WTC11 (cell line): ENCODE measurements at regions not wholly inside any gene's neighbourhood (a gene's known extent, or its start where the extent isn't known, plus 50 kb on each side); places are given as distances from the start of the nearest gene placed in this dataset.

Experiments used
- CREB1 ChIP-seq: sonication (generic); formaldehyde crosslinking; IDR thresholded peaks from 2 replicates; pipeline ENCODE4 v1.8.0; 2023; ENCODE audit warnings: mild to moderate bottlenecking, missing genetic modification reagents
- FOXJ3 ChIP-seq: sonication (generic); formaldehyde crosslinking; IDR thresholded peaks from 2 replicates; pipeline ENCODE4 v1.9.0; 2021; ENCODE audit warnings: missing genetic modification reagents, mild to moderate bottlenecking, borderline replicate concordance
- FOXP1 ChIP-seq: sonication (generic); formaldehyde crosslinking; IDR thresholded peaks from 2 replicates; pipeline ENCODE4 v1.8.0; 2022; ENCODE audit warnings: missing genetic modification reagents, mild to moderate bottlenecking, moderate library complexity, borderline replicate concordance
- IRF2 ChIP-seq: sonication (generic); formaldehyde crosslinking; IDR thresholded peaks from 2 replicates; pipeline ENCODE4 v1.8.0; 2022; ENCODE audit warnings: low read depth, missing genetic modification reagents, borderline replicate concordance
- ZNF121 ChIP-seq: sonication (generic); formaldehyde crosslinking; IDR thresholded peaks from 2 replicates; pipeline ENCODE4 v1.8.0; 2023; ENCODE audit warnings: missing genetic modification reagents
- TF ChIP-seq, protein P1 (sequence below): fragments of 200-600 bp; IDR thresholded peaks from 2 replicates; pipeline ENCODE4 v1.8.0; 2022; ENCODE audit warnings: antibody characterized with exemption
- TF ChIP-seq, protein P2 (sequence below): sonication (generic); formaldehyde crosslinking; IDR thresholded peaks from 2 replicates; pipeline ENCODE4 v1.8.0; 2022; ENCODE audit warnings: mild to moderate bottlenecking, missing genetic modification reagents
- TF ChIP-seq, protein P3 (sequence below): sonication (generic); formaldehyde crosslinking; IDR thresholded peaks from 2 replicates; pipeline ENCODE4 v1.8.1; 2022; ENCODE audit warnings: low read depth, mild to moderate bottlenecking, moderate library complexity, missing genetic modification reagents, borderline replicate concordance

DNA sequence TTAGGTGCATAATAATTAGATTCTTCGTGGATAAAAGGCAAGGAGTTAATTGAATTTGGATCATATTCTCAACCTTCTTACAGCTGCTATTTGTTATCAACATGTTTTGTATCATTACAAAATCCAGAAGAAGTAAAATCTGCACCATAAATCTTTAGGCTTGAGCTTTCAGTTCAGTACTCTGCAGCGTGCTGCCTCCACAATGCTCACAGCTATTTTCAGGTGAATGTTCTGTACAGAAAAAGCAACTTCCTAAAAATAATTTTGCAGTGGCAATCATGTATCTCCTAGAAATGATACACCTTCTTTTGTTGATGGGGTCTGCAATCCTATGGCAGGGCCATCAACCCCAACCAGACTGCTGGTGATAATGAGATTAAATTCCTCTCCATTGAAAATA is 220.9 kb upstream of the CTNNB1 start:
- TF ChIP-seq, protein P1, sequence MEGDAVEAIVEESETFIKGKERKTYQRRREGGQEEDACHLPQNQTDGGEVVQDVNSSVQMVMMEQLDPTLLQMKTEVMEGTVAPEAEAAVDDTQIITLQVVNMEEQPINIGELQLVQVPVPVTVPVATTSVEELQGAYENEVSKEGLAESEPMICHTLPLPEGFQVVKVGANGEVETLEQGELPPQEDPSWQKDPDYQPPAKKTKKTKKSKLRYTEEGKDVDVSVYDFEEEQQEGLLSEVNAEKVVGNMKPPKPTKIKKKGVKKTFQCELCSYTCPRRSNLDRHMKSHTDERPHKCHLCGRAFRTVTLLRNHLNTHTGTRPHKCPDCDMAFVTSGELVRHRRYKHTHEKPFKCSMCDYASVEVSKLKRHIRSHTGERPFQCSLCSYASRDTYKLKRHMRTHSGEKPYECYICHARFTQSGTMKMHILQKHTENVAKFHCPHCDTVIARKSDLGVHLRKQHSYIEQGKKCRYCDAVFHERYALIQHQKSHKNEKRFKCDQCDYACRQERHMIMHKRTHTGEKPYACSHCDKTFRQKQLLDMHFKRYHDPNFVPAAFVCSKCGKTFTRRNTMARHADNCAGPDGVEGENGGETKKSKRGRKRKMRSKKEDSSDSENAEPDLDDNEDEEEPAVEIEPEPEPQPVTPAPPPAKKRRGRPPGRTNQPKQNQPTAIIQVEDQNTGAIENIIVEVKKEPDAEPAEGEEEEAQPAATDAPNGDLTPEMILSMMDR, result no peak
- TF ChIP-seq CREB1 (CRISPR knock-in tag) (no peak), FOXJ3 (CRISPR knock-in tag) (no peak), ZNF121 (no peak), FOXP1 (CRISPR knock-in tag) (no peak), IRF2 (CRISPR knock-in tag) (no peak)
- TF ChIP-seq, protein P2, sequence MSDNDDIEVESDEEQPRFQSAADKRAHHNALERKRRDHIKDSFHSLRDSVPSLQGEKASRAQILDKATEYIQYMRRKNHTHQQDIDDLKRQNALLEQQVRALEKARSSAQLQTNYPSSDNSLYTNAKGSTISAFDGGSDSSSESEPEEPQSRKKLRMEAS (CRISPR knock-in tag), result no peak
- TF ChIP-seq, protein P3, sequence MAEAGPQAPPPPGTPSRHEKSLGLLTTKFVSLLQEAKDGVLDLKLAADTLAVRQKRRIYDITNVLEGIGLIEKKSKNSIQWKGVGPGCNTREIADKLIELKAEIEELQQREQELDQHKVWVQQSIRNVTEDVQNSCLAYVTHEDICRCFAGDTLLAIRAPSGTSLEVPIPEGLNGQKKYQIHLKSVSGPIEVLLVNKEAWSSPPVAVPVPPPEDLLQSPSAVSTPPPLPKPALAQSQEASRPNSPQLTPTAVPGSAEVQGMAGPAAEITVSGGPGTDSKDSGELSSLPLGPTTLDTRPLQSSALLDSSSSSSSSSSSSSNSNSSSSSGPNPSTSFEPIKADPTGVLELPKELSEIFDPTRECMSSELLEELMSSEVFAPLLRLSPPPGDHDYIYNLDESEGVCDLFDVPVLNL (CRISPR knock-in tag), result no peak
